ENCODE measurements at regions not wholly inside any gene's neighbourhood (a gene's known extent, or its start where the extent isn't known, plus 50 kb on each side); places are given as distances from the start of the nearest gene placed in this dataset.

DNA sequence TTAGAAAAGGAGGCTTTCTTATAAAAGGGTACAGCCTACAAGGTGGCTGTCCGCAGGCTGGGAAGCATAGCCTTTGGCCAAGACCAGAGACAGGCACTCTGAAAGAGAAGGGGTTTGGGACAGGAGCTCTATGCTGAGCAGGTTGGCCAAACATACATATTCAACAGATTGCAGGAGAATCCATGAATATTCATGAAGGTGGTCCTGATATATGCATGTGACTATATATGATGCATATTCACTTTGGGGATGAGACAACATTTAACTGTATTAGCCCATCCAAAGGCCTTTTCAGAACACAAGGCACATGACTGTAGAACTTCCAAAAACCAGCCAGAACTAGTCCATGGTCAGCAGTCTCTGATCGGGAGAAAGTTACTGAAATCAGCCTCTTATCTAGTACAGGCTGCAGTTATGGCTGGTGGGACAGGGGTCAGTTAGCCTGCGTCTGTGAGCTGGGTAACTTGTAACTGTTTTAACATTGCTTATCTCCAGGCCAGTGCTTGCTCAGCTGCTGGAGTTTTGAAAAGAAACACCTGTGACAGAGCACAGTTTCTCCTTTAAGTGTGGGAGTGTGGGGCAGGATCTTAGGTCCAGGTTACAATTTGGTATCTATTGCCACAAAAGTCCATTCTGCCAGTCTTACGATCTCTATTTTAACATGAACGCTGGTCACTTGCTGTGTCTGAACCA is 924.2 kb downstream of the UQCRFS1 start:
- TF ChIP-seq, protein P1, sequence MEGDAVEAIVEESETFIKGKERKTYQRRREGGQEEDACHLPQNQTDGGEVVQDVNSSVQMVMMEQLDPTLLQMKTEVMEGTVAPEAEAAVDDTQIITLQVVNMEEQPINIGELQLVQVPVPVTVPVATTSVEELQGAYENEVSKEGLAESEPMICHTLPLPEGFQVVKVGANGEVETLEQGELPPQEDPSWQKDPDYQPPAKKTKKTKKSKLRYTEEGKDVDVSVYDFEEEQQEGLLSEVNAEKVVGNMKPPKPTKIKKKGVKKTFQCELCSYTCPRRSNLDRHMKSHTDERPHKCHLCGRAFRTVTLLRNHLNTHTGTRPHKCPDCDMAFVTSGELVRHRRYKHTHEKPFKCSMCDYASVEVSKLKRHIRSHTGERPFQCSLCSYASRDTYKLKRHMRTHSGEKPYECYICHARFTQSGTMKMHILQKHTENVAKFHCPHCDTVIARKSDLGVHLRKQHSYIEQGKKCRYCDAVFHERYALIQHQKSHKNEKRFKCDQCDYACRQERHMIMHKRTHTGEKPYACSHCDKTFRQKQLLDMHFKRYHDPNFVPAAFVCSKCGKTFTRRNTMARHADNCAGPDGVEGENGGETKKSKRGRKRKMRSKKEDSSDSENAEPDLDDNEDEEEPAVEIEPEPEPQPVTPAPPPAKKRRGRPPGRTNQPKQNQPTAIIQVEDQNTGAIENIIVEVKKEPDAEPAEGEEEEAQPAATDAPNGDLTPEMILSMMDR (IDR thresholded peaks at IDR 0.05), result no peak
- TF ChIP-seq FOXJ3 (CRISPR knock-in tag; IDR thresholded peaks at IDR 0.05; ENCODE audit: borderline replicate concordance), result no peak
- TF ChIP-seq JUN (CRISPR knock-in tag; IDR thresholded peaks at IDR 0.05), result no peak
- TF ChIP-seq, protein P2, sequence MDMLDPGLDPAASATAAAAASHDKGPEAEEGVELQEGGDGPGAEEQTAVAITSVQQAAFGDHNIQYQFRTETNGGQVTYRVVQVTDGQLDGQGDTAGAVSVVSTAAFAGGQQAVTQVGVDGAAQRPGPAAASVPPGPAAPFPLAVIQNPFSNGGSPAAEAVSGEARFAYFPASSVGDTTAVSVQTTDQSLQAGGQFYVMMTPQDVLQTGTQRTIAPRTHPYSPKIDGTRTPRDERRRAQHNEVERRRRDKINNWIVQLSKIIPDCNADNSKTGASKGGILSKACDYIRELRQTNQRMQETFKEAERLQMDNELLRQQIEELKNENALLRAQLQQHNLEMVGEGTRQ (CRISPR knock-in tag; IDR thresholded peaks at IDR 0.05), result no peak

All from WTC11 (cell line).